ENCODE measurements at regions not wholly inside any gene's neighbourhood (a gene's known extent, or its start where the extent isn't known, plus 50 kb on each side); places are given as distances from the start of the nearest gene placed in this dataset.

- TF ChIP-seq CTCF (IDR thresholded peaks at IDR 0.05) (no peak), POLR2AphosphoS5 (IDR thresholded peaks at IDR 0.05) (no peak), POLR2A (IDR thresholded peaks at IDR 0.05) (no peak)
These were observed 703.1 kb upstream of the FZD8 start for GRCh38 chr10:36345175-36345533.

Data from upper lobe of left lung (tissue), 4 donors.